Astrocyte of the hippocampus (primary cell): ENCODE measurements at regions not wholly inside any gene's neighbourhood (a gene's known extent, or its start where the extent isn't known, plus 50 kb on each side); places are given as distances from the start of the nearest gene placed in this dataset.
"Not testable (repeated sequence)": the region's sequence is repeated elsewhere in the genome, so short reads cannot be mapped to it uniquely, and the experiment has no call there.

Experiments used
- DNase-seq: peaks from one replicate; pipeline ENCODE4 v3.0.0; 2011; ENCODE audit warnings: low read depth, low spot score

DNA sequence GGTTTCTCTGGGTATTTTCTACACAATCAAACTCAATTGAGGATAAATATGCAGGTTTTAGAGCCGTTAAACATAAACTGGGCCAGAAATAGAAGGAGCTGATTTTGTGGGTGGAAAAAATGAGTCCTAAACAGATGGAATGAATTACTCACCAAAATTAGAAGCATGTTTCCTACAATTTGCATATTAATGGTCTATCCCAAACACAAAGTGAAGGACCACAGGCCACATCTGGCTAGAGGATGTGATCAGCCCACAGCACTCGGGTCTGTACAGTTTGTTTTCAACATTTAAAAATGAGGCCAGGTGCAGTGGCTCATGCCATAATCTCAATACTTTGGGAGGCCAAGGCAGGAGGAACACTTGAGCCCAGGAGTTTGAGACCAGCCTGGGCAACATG lies 296.3 kb downstream of the PREX1 start:
- DNase-seq = peak; percentile 37

DNA sequence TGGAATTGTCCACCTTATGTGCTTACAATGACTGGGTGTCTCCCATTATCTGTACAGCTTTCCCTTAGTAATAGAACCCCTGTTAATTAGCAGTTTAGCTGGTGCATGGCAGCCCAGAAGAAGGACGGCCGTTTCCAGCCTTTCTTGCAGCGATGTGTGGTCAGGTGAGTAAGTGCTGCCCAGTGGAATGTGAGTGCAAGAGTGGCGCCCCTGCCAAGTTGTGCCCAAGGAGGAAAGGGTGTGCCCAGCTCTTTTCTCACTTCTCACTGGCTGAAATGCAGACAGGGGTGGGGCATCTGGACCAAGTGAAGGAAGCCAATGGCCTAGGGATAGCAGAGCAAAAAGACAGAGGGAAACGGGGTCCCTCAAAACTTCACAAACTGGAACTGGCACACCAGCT lies 296.8 kb downstream of the PREX1 start:
- peak; percentile 50 for DNase-seq

DNA sequence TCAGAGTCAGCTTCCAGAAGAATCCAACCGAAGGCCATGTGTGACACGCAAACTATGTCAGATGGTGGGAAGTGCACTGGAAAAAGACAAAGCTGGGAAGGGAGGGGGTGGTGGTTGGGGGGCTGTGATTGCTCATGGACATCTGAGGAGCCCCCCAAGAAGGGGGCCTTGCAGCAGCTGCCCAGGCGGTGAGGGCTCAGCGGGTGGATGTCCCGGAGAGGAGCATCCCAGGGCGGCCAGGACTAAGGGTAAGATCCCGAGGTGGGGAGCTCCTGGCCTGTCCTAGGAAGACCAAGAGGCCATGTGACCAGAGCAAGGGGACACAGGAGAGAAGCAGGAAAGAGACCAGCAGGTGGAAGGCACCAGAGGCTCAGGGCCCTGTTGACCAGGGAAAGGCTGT lies 299.5 kb downstream of the PREX1 start:
- no peak for DNase-seq

DNA sequence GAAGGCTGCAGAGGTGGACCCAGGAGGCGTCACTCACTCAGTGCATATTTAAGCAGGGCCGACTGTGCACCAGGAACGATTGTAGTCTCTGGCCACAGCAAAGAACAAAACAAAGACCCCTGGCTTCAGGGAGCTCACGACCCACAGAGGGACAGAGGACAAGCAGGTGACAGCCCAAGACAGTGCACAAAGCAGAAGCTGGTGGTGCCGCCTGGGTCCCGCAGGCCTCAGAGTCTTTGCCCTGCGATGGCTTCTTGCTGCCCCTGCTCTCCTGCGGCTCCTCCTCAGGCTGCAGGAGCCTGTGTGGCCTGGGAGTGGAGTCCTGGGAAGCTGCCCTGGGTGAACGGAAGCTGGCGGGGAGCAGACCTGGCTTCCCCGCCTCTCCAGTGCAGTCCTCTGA lies 300.0 kb downstream of the PREX1 start:
- no peak for DNase-seq

DNA sequence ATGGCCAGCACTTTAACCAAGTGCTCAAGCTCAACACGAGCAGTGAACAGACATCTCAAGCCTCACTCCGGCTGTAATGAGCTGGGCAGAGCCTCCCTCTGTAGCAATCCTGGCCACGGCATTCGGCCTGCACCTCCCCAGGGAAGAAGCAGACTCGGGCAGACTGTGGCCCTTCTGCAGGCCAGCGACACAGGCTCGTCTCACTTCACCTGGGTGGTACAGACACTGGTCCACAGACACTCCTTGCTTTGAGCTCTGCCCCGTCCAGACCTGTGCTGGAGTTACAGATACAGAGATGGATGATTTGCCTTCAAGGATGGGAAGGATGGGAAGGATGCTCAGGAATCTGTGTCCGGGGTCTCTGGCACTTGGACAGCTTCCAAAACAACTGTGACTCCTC lies 300.9 kb downstream of the PREX1 start:
- no peak for DNase-seq

DNA sequence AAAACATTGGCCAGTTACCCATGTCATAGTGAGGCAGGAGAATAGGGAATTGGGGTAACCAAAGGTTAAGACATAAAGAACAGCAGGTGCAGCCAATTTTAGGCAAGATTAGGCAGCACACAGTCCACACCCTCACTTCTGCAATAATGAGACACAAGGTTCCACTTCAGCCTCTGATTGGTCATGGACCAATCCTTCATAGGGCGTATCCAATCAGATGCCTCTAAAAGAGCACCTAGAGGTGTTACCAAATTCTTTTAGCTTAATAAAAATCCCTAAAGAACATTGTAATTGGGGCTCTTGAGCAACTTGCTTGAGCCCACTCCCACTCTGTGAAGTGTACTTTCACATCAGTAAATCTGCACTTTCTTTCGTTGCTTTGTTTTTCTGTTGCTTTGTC lies 302.4 kb downstream of the PREX1 start:
- no peak for DNase-seq

DNA sequence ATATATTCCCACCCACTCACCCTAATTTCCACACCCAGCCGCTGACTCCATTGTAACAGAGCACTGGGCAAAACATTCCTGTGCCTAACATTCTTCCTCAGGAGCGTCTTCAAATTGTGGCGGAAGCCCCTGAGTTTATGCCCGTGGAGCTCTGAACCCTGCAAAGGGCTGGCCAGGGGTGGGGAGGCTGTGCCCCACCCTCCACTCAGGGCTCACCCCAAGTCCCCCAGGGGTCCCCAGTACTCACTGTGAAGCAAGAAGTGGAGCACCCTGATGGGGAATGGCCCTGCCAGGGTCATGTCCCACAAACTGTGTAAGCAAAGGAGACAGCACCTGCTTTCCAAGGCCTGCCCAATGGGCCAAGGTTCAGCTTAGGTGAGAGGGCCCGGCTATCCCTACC lies 303.2 kb downstream of the PREX1 start:
- no peak for DNase-seq

DNA sequence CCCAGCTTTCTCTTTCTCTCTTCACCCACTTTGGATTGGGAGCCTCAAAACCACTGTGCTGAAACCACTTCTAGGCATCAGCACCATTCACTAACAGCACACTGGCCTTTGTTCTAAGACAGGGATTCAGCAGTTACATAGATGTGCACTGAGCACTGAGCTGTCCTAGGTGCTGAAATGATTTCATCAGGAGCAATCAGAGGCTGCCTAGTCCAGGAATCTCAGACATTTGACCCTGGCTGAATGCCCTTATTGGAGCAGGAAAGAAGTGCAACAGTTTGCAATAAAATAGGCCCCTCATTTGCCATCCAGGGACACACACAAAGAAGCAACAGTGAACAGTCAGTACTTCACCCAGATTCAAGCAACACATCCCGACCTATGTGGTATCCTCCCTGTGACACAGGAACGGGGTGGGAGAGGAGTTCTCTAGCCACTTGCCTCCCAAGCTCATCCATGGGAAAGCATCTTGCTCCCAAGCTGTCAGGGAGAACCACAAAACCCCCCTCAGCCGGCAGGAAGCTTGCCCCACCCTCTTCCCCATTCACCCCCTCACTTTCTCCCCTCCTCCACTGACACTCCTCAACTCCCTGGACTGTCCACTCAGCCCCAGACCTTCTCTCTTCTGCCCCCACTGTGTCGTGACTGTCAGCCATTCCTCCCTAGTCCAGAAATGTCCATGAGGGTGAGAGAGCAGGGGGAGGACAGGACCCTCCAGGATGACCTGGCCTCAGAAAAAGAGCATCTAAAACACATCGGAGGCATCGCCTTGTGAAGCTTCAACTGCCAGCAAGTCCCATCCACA lies 304.4 kb downstream of the PREX1 start:
- DNase-seq = peak; percentile 91

DNA sequence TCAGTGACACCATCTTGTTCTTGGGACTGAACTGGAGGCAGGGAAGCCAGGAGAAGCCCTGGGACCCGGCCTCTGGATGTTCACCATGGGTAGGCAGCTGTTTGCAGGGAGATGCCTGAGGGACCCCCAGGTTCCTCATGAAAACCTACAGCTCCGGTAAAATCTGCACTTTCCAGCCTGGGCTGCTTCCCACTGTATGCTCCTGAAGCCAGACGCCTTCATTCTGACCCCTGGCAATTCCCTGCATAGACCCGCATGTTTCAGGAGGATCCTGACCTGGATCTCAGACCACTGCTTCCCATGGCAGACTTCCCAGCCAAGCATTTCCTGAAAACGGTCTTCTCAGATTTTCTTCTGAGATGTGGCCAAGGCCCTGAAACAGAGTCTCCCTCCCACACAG lies 306.7 kb downstream of the PREX1 start:
- DNase-seq = no peak

DNA sequence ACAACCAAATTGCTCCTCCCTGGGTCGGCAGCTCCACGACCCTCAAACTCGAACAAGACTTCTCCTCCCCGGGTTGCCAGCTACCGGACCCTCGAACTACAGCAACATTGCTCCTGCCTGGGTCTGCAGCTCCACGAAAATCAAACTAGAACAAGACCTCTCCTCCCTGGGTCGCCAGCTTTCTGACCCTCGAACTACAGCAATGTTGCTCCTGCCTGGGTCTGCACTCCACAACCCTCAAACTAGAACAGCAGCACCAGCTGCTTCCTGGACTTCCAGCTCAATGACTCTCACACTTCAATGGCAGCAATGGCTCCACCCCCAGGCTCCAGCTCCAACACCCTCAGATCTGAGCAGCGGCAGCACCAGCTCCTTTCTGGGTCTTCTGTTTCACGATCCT lies 311.6 kb downstream of the PREX1 start:
- peak; percentile 21 for DNase-seq

DNA sequence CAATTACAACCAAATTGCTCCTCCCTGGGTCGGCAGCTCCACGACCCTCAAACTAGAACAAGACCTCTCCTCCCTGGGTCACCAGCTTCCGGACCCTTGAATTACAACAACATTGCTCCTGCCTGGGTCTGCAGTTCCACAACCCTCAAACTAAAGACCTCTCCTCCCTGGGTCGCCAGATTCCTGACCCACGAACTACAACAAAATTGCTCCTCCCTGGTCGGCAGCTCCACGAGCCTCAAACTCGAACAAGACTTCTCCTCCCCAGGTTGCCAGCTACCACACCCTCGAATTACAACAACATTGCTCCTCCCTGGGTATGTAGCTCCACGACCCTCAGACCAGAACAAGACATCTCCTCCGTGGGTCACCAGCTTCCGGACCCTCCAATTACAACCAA lies 313.2 kb downstream of the PREX1 start:
- not testable (repeated sequence) for DNase-seq

DNA sequence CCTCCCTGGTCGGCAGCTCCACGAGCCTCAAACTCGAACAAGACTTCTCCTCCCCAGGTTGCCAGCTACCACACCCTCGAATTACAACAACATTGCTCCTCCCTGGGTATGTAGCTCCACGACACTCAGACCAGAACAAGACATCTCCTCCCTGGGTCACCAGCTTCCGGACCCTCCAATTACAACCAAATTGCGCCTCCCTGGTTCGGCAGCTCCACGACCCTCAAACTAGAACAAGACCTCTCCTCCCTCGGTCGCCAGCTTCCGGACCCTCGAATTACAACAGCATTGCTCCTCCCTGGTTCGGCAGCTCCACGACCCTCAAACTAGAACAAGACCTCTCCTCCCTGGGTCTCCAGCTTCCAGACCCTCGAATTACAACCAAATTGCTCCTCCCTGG lies 315.3 kb downstream of the PREX1 start:
- not testable (repeated sequence) for DNase-seq

DNA sequence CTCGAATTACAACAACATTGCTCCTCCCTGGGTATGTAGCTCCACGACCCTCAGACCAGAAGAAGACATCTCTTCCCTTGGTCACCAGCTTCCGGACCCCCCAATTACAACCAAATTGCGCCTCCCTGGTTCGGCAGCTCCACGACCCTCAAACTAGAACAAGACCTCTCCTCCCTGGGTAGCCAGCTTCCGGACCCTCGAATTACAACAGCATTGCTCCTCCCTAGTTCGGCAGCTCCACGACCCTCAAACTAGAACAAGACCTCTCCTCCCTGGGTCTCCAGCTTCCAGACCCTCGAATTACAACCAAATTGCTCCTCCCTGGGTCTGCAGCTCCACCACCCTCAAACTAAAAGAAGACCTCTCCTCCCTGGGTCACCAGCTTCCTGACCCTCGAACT lies 322.7 kb downstream of the PREX1 start:
- DNase-seq = not testable (repeated sequence)

DNA sequence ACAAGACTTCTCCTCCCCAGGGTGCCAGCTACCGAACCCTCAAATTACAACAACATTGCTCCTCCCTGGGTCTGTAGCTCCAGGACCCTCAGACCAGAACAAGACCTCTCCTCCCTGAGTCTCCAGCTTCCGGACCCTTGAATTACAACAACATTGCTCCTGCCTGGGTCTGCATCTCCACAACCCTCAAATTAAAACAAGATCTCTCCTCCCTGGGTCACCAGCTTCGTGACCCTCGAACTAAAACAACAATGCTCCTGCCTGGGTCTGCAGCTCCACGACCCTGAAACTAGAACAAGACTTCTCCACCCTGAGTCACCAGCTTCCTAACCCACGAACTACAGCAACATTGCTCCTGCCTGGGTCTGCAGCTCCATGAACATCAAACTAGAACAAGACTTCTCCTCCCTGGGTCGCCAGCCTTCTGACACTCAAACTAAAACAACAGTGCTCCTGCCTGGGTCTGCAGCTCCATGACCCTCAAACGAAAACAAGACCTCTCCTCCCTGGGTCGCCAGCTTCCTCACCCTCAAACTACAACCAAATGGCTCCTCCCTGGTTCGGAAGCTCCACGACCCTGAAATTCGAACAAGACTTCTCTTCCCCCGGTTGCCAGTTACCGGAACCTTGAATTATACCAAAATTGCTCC lies 324.5 kb downstream of the PREX1 start:
- DNase-seq = no peak

DNA sequence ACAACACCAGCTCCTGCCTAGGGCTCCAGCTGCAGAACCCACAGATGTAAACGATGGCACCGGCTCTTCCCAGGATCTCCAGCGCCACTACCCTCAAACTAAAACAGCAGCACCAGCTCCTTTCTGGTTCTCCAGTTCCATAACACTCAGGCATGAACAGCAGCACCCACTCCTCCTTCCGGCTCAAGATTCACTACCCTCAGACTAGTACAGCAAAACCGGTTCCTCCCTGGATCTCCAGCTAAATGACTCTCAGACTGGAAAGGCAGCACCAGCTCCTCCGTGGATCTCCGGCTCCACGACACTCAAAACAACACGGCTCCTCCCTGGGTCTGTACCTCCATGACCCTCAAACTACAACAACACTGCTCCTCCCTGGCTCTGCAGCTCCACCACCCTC lies 325.0 kb downstream of the PREX1 start:
- no peak for DNase-seq

DNA sequence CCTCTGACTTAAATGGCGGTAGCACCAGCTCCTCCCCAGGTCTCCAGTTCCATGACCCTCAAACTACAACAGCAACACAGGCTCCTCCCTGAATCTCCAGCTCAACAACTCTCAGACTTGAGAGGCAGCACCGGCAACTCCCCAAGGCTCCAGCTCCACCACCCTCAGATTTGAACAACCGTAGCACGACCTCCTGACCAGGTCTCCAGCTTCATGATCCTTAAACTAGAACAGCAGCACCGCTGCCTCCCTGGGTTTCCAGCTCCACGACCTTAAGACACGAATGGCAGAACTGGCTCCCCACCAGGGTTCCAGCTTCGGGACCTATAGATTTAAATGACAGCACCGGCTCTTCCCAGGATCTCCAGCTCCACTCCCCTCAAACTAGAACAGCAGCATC lies 325.8 kb downstream of the PREX1 start:
- no peak for DNase-seq

DNA sequence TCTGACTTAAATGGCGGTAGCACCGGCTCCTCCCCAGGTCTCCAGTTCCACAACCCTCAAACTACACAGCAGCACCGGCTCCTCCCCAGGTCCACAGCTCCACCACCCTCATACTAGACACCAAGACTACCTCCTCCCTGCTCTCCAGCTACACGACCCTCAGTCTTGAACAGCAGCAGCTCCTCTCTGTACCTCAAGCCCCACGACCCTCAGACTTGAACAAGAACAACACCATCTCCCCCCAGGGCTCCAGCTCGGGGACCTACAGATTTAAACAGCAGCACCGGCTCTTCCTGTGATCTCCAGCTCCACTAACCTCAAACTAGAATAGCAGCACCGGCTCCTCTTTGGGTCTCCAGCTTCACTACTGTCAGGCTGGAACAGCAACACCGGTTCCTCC lies 326.9 kb downstream of the PREX1 start:
- not testable (repeated sequence) for DNase-seq

DNA sequence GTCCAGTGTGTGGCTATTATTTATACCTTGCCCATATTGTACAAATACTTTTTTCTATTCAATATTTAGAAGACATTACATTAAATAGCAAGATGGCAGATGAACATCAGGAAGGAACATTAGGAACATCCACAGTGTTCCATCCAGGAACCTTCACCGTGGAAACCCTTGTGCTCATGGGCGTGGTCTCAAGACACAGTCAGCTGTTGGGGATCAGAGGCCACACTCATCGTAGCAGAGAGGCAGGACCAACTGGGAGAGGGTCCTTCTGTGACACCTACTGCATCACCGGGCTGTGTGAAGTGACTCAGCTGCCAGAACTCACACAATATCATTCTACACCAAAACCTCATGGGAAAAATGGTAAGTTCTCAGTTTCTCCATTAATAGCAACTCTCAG lies 328.9 kb downstream of the PREX1 start:
- DNase-seq = not testable (repeated sequence)

DNA sequence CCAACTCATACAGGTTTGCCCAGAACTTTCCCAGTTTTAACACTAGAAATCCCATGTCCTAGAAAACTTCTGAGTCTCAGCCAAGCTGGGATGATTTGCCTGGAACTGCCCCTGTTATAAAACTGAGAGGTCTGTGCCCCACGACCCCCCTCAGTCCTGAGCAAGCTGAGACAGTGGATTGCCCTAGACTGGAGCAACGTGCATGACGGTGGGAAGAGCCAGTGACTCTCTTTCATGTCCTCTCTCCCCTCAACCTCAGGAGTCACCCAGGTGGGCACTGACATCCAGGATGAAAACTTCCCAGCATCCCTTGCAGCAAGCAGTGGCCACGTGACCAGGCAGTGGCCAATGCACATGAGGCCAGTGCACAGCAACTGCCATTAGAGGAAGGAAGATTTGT lies 329.7 kb downstream of the PREX1 start:
- DNase-seq = not testable (repeated sequence)

DNA sequence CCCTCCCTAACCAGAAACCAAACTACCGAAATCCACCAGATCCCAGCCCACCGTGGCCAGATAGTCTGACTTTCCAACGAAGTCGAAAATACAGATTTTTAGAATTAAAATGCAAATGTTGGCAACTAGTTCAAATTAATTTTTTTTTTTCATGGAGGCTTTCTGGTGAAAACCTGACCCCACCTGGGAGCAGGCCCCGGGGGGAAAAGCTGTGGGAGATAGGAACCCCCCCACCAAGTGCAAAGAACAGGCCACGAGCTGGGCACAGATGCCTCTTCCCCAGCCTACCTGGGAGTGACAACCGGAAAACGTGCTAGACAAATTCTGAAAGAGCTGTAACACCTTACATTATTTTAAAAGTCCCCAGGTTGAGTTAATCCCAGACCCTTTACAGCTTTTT lies 333.8 kb downstream of the PREX1 start:
- DNase-seq = no peak

DNA sequence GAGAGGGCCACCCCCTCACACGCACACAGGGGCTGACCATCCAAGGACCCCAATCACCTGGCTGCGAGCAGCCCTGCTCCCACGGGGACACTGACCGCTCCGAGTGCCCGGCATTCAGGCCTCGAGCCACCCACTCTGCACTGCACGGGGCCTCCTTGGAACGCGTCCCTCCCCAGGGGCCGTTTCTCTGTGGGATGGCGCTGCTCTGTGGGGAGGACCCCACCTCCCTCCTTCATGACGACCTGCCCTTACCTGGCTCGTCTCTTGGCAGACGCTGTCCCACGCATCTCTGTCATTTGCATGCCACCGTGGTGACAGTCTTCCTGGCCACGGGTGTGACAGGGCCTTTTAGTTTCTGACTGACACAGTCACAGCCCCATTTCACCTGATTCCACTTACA lies 334.5 kb downstream of the PREX1 start:
- not testable (repeated sequence) for DNase-seq

DNA sequence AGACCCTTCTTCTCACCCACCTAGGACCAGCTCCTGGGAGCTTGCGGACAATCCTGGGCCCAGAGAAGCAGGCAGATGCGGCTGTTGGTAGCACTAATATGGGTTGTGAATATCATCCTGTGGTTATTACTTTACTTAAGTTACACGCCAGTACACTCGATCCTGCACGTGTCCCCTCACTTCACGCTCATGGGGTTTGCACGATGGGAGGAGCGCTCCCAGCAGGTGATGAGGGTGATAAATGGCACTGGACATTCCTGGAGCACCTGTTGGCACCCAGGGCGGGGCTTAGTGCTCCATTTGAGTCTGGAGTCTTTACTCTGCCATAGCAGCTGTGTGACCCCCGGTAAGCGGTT lies 335.1 kb downstream of the PREX1 start:
- no peak for DNase-seq

DNA sequence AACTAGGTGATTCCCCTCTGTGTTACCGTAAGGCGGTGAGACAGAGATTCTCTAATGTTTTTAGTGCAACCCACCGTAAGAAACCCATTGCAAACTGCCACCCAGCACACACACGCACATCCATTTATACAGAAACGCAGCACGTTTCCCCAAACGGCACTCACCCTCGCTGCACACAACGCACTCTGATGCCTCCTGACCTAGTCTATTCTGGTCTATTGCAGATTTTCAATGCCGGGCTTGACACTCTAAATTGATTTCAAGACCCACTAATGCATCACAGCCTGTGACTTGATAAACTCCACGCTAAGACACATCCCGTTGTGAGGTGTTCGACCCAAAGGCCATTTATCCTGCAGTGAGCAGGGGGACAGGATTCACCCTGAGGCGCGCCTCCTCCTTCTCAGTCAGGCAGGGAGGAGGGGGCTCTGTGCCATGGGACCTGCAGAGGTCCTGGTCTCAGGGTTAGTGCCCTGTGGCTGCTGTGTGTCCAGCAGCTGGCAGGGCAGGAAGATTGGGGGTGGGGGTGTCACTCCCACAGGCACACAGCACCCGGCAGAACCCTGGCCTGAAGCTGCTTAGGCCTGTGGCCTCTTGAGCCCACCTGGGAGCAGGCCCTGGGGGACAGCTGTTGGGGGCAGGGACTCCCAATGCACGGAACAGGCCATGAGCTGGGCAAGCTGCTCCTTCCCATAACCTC lies 335.6 kb downstream of the PREX1 start:
- DNase-seq = no peak
